Activated T-cell treated with anti-CD3 and anti-CD28 coated beads, Interleukin-2, amount 50 U/mL, for 4 hours (primary cell): ENCODE measurements at regions not wholly inside any gene's neighbourhood (a gene's known extent, or its start where the extent isn't known, plus 50 kb on each side); places are given as distances from the start of the nearest gene placed in this dataset.

Source experiments
- ATAC-seq, 2 donors: fragments of 200-7000 bp; cut with Tn5 transposase; one replicate each; pipeline ENCODE4 v1.10.0; 2021
- DNase-seq: peaks from one replicate; pipeline ENCODE4 v3.0.0-alpha.2; 2020
- H3K27me3 Mint-ChIP-seq: one replicate; pipeline ENCODE4 v1.8.0; 2021; ENCODE audit warnings: low read depth, mixed read lengths
- H3K36me3 Mint-ChIP-seq: one replicate; pipeline ENCODE4 v1.8.0; 2022; ENCODE audit warnings: mixed read lengths; ENCODE audit not compliant: insufficient read depth
- H3K4me1 Mint-ChIP-seq: one replicate; pipeline ENCODE4 v1.8.0; 2021; ENCODE audit warnings: low read depth, mixed read lengths
- H3K4me3 Mint-ChIP-seq: one replicate; pipeline ENCODE4 v1.8.0; 2021; ENCODE audit warnings: mild to moderate bottlenecking, moderate library complexity, mixed read lengths
- H3K9me3 Mint-ChIP-seq: one replicate; pipeline ENCODE4 v1.8.0; 2021; ENCODE audit warnings: mixed read lengths

- Mint-ChIP-seq H3K4me1 (no peaks in the 10 kb centered on the region), H3K27me3 (peaks cover 13% of the 10 kb centered on the region), H3K4me3 (no peak overlapping the region), H3K36me3 (no peaks in the 10 kb centered on the region), H3K9me3 (peaks cover 10% of the 10 kb centered on the region)
- no peak for DNase-seq
- ATAC-seq = no peak
Observed at GRCh38 chr4:4808086-4808485, 51.4 kb upstream of the MSX1 start.

- H3K36me3 Mint-ChIP-seq = no peaks in the 10 kb centered on the region
- ATAC-seq = no peak
- no peaks in the 10 kb centered on the region for H3K4me1 Mint-ChIP-seq
- H3K4me3 Mint-ChIP-seq = no peak overlapping the region
- H3K27me3 Mint-ChIP-seq = peaks cover under 1% of the 10 kb centered on the region
- peaks cover 10% of the 10 kb centered on the region for H3K9me3 Mint-ChIP-seq
- no peak for DNase-seq
Observed at GRCh38 chr4:4805887-4806286, 53.6 kb upstream of the MSX1 start.

DNA sequence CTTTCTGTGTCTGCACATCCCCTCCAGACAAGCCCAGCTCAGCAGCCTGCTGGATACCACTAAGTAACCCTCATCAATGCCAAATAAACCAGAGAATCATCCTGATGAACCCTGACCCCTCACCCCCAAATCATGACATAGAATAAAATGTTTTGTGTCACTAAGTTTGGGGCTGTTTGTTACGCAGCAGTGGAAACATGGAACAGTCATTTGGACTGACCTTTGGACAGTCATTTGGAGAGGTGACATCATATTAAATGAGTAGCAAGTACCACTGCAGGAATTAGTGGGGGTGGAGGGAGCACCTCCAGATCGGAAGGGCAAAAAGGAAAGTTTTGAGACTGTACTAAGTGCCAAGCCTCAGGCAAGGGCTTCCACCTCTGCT lies 55.6 kb upstream of the MSX1 start:
- Mint-ChIP-seq H3K36me3 (no peaks in the 10 kb centered on the region), H3K4me3 (no peak overlapping the region), H3K27me3 (no peaks in the 10 kb centered on the region), H3K4me1 (no peaks in the 10 kb centered on the region), H3K9me3 (peaks cover 7% of the 10 kb centered on the region)
- ATAC-seq (no peak), DNase-seq (no peak)

- Mint-ChIP-seq H3K4me1 (no peaks in the 10 kb centered on the region), H3K27me3 (no peaks in the 10 kb centered on the region), H3K36me3 (no peaks in the 10 kb centered on the region), H3K4me3 (no peak overlapping the region), H3K9me3 (peaks cover 5% of the 10 kb centered on the region)
- DNase-seq (no peak), ATAC-seq (no peak)
Observed at GRCh38 chr4:4803216-4803911, 56.1 kb upstream of the MSX1 start.

DNA sequence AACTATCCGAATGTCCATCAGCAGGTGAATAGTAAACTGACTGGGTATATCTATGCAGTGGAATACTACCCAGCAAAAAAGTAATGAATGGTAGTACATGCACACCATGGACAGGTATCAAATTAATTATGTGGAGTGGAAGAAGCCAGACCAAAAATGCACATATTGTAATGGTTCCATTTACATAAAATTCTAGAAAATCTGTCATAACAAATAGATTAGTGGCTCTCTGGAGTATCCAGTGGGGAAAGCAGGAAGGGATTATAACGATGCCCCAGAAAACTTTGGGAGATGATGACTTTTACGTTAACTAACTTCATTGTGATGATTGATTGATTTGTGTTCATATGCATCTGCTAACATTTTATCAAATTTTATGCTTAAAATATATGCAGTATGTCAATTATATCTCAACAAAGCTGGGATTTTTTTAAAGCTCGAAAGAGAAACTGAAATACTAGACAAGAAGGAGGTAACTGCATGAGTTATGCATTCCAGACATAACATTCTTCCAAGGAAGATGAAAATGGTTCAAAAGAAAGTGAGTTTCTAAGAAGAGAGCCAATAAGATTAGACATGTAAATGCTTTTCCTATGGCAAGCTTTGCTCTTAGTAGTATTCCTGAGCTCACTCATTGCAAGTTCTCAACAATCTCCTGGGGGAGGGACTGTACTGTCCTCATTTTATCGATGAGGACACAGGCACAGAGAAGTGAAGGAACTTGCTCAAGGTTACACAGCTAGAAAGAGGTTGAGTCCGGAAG lies 58.6 kb upstream of the MSX1 start:
- no peaks in the 10 kb centered on the region for H3K4me1 Mint-ChIP-seq
- DNase-seq (no peak), ATAC-seq (no peak)
- no peaks in the 10 kb centered on the region for H3K36me3 Mint-ChIP-seq
- no peak overlapping the region for H3K4me3 Mint-ChIP-seq
- H3K27me3 Mint-ChIP-seq = no peaks in the 10 kb centered on the region
- peaks cover 9% of the 10 kb centered on the region for H3K9me3 Mint-ChIP-seq

GRCh38 chr4:4794421-4794820 lies 65.0 kb upstream of the MSX1 start:
- Mint-ChIP-seq H3K4me3 (no peak overlapping the region), H3K4me1 (no peaks in the 10 kb centered on the region), H3K27me3 (peaks cover 3% of the 10 kb centered on the region), H3K9me3 (peaks cover 25% of the 10 kb centered on the region), H3K36me3 (no peaks in the 10 kb centered on the region)
- DNase-seq = no peak
- ATAC-seq = no peak

- peaks cover 3% of the 10 kb centered on the region for H3K27me3 Mint-ChIP-seq
- H3K9me3 Mint-ChIP-seq = peaks cover 37% of the 10 kb centered on the region
- H3K36me3 Mint-ChIP-seq = no peaks in the 10 kb centered on the region
- H3K4me3 Mint-ChIP-seq = no peak overlapping the region
- H3K4me1 Mint-ChIP-seq = no peaks in the 10 kb centered on the region
- ATAC-seq (no peak), DNase-seq (no peak)
Observed at GRCh38 chr4:4792466-4792865, 67.0 kb upstream of the MSX1 start.

DNA sequence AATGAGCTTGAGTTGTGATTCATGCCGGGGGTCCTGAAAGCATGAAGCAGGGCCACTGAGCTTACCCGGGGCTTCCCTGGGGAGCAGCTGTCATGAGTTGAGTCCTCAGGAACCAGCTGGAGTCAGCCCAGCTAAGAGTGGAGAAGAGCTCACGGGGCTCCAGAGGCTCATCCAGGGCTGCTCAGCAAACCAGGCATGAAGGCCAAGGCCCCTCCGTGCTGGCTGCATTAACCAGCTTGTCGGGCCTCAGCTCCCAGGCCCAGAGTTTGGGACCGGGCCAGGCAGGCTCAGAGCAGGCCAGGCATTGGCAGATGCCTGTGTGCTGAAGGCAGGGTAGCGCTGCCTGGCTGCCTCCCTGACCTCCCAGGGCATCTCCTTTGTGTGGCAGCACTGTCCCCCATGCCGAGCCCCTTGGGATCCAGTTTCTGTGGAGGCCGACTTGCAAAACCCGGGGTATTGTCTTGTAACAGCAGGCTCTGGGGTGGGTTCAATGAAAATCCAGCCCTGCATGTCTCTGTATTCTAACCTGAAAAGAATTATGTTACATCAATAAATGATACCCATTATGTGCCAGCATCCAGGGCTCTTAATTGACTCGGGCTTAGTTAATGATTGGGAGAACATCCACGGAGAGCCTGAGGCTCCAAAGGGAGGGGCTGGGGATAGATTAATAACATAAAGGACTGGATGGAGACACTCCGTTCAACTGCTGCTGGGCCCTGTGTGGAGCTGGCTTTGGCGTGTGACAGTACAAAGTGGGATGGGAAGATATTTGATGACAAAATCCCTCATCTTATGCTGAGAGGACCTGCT lies 68.0 kb upstream of the MSX1 start:
- Mint-ChIP-seq H3K4me1 (no peaks in the 10 kb centered on the region), H3K9me3 (peaks cover 33% of the 10 kb centered on the region), H3K27me3 (peaks cover 3% of the 10 kb centered on the region), H3K36me3 (no peaks in the 10 kb centered on the region), H3K4me3 (no peak overlapping the region)
- ATAC-seq = no peak
- no peak for DNase-seq

DNA sequence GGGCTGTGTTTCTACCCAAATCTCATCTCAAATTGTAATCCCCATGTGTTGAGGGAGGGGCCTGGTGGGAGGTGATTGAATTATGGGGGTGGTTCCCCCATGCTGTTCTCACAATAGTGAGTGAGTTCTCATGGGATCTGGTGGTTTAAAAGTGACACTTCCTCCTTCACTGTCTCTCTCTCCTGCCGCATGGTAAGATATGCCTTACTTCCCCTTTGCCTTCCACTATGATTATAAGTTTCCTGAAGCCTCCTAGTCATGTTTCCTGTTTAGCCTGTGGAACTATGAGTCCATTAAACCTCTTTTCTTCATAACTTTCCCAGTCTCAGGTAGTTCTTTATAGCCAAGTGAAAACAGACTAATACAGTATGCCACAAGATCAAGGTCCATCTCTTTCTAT lies 70.0 kb upstream of the MSX1 start:
- no peak for ATAC-seq
- Mint-ChIP-seq H3K4me1 (no peaks in the 10 kb centered on the region), H3K27me3 (peaks cover 3% of the 10 kb centered on the region), H3K9me3 (peaks cover 30% of the 10 kb centered on the region), H3K36me3 (no peaks in the 10 kb centered on the region), H3K4me3 (no peak overlapping the region)
- no peak for DNase-seq

DNA sequence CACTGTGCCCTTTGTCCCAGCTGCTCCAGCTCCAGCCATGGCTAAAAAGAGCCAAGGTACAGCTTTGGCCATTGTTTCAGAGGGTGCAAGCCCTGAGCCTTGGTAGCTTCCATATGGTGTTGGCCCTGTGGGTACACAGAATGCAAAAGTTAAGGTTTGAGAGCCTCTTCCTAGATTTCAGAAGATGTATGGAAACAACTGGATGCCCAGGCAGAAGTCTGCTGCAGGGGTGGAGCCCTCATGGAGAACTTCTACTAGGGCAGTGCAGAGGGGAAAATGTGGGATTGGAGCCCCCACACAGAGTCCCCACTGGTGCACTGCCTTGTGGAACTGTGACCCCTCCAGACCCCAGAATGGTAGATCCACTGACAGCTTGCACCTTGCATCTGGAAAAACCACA lies 70.9 kb upstream of the MSX1 start:
- no peaks in the 10 kb centered on the region for H3K27me3 Mint-ChIP-seq
- no peak for DNase-seq
- ATAC-seq = no peak
- H3K4me3 Mint-ChIP-seq = no peak overlapping the region
- no peaks in the 10 kb centered on the region for H3K4me1 Mint-ChIP-seq
- no peaks in the 10 kb centered on the region for H3K36me3 Mint-ChIP-seq
- peaks cover 24% of the 10 kb centered on the region for H3K9me3 Mint-ChIP-seq

- Mint-ChIP-seq H3K4me1 (no peaks in the 10 kb centered on the region), H3K36me3 (no peaks in the 10 kb centered on the region), H3K4me3 (no peak overlapping the region), H3K27me3 (no peaks in the 10 kb centered on the region), H3K9me3 (peaks cover 20% of the 10 kb centered on the region)
- ATAC-seq (no peak), DNase-seq (no peak)
Observed at GRCh38 chr4:4787421-4787820, 72.0 kb upstream of the MSX1 start.

GRCh38 chr4:4784379-4784778 lies 75.1 kb upstream of the MSX1 start:
- DNase-seq = no peak
- H3K9me3 Mint-ChIP-seq = peaks cover 15% of the 10 kb centered on the region
- ATAC-seq = no peak
- no peak overlapping the region for H3K4me3 Mint-ChIP-seq
- no peaks in the 10 kb centered on the region for H3K36me3 Mint-ChIP-seq
- H3K4me1 Mint-ChIP-seq = no peaks in the 10 kb centered on the region
- H3K27me3 Mint-ChIP-seq = no peaks in the 10 kb centered on the region

DNA sequence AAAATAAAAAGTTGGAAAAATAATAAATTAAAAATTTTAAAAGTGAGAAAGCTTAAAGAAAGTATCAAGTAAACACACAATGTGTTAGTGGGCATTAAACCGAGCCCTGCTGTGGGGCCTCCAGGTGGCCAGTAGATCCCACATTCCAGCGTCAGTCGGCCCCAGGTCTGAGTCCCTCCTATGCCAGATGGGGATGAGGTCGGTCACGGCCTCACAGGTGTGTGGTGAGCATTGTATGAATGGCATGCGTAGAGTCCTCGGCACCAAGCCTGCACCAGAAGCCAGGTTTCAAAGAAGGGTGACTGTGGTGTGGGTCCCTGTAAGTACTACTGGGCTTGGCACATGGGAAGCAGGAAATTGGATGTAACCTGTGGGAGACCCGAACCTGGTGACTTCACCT lies 75.6 kb upstream of the MSX1 start:
- Mint-ChIP-seq H3K36me3 (no peaks in the 10 kb centered on the region), H3K4me3 (no peak overlapping the region), H3K27me3 (no peaks in the 10 kb centered on the region), H3K4me1 (no peaks in the 10 kb centered on the region), H3K9me3 (peaks cover 9% of the 10 kb centered on the region)
- ATAC-seq (no peak), DNase-seq (no peak)

GRCh38 chr4:4782969-4783368 lies 76.5 kb upstream of the MSX1 start:
- no peak for ATAC-seq
- Mint-ChIP-seq H3K4me1 (no peaks in the 10 kb centered on the region), H3K27me3 (no peaks in the 10 kb centered on the region)

More at GRCh38 chr4:4782969-4783368, 76.5 kb upstream of the MSX1 start:
- no peak for DNase-seq
- no peak overlapping the region for H3K4me3 Mint-ChIP-seq
- H3K9me3 Mint-ChIP-seq = peaks cover 8% of the 10 kb centered on the region
- no peaks in the 10 kb centered on the region for H3K36me3 Mint-ChIP-seq
